ENCODE measurements at regions not wholly inside any gene's neighbourhood (a gene's known extent, or its start where the extent isn't known, plus 50 kb on each side); places are given as distances from the start of the nearest gene placed in this dataset.

GRCh38 chr6:167528239-167528638, 203.4 kb downstream of the TTLL2 start:
- ChIA-PET CTCF (no interaction called here), POLR2A (no interaction called here)
- H3K36me3 ChIP-seq (ENCODE audit: control insufficient read depth, insufficient read depth, low read length): no peaks in the 10 kb centered on the region
- TF ChIP-seq CTCF (IDR thresholded peaks at IDR 0.05; ENCODE audit: insufficient read depth, low read depth, low read length): no peak
- DNase-seq (ENCODE audit: low read depth): no peak
- no peak overlapping the region for H3K4me3 ChIP-seq (ENCODE audit: low read depth, low read length)
- H3K27me3 ChIP-seq (ENCODE audit: control insufficient read depth, insufficient read depth, low read length): no peaks in the 10 kb centered on the region

- Histone ChIP-seq H3K36me3 (ENCODE audit: control insufficient read depth, insufficient read depth, low read length) (no peaks in the 10 kb centered on the region), H3K4me3 (ENCODE audit: low read depth, low read length) (no peak overlapping the region), H3K27me3 (ENCODE audit: control insufficient read depth, insufficient read depth, low read length) (no peaks in the 10 kb centered on the region)
- ChIA-PET POLR2A (no interaction called here), CTCF (no interaction called here)
- no peak for TF ChIP-seq CTCF (IDR thresholded peaks at IDR 0.05; ENCODE audit: insufficient read depth, low read depth, low read length)
- DNase-seq (ENCODE audit: low read depth): no peak
These were observed 204.1 kb downstream of the TTLL2 start for GRCh38 chr6:167528976-167529375.

GRCh38 chr6:167529444-167530335, 204.8 kb downstream of the TTLL2 start:
- no peak for DNase-seq (ENCODE audit: low read depth)
- H3K36me3 ChIP-seq (ENCODE audit: control insufficient read depth, insufficient read depth, low read length): no peaks in the 10 kb centered on the region
- no peak overlapping the region for H3K4me3 ChIP-seq (ENCODE audit: low read depth, low read length)
- ChIA-PET CTCF (no interaction called here), POLR2A (no interaction called here)
- H3K27me3 ChIP-seq (ENCODE audit: control insufficient read depth, insufficient read depth, low read length): no peaks in the 10 kb centered on the region
- TF ChIP-seq CTCF (IDR thresholded peaks at IDR 0.05; ENCODE audit: insufficient read depth, low read depth, low read length): no peak

GRCh38 chr6:167530951-167531350, 206.1 kb downstream of the TTLL2 start:
- no peak for DNase-seq (ENCODE audit: low read depth)
- CTCF ChIA-PET: interaction anchor here (0.6 kb wide), 1 partner anchor 147 kb away, joined by 3 read pairs; no protein-coding TSS in a partner anchor
- no peak for TF ChIP-seq CTCF (IDR thresholded peaks at IDR 0.05; ENCODE audit: insufficient read depth, low read depth, low read length)

GRCh38 chr6:167532410-167533288, 207.8 kb downstream of the TTLL2 start:
- Histone ChIP-seq H3K36me3 (ENCODE audit: control insufficient read depth, insufficient read depth, low read length) (no peaks in the 10 kb centered on the region), H3K4me3 (ENCODE audit: low read depth, low read length) (no peak overlapping the region), H3K27me3 (ENCODE audit: control insufficient read depth, insufficient read depth, low read length) (no peaks in the 10 kb centered on the region)
- no peak for TF ChIP-seq CTCF (IDR thresholded peaks at IDR 0.05; ENCODE audit: insufficient read depth, low read depth, low read length)
- ChIA-PET POLR2A (no interaction called here), CTCF (interaction anchor here (0.6 kb wide), 1 partner anchor 8 kb away, joined by 3 read pairs; no protein-coding TSS in a partner anchor)
- DNase-seq (ENCODE audit: low read depth): no peak

More at GRCh38 chr6:167530951-167531350, 206.1 kb downstream of the TTLL2 start:
- H3K36me3 ChIP-seq (ENCODE audit: control insufficient read depth, insufficient read depth, low read length): no peaks in the 10 kb centered on the region
- H3K4me3 ChIP-seq (ENCODE audit: low read depth, low read length): no peak overlapping the region
- POLR2A ChIA-PET: no interaction called here
- no peaks in the 10 kb centered on the region for H3K27me3 ChIP-seq (ENCODE audit: control insufficient read depth, insufficient read depth, low read length)
